NCI-H345 (cell line): ENCODE measurements at regions not wholly inside any gene's neighbourhood (a gene's known extent, or its start where the extent isn't known, plus 50 kb on each side); places are given as distances from the start of the nearest gene placed in this dataset.

Source experiments
- DNase-seq: peaks from one replicate; lab custom pipeline; 2025; lab: John Stamatoyannopoulos, UW

DNA sequence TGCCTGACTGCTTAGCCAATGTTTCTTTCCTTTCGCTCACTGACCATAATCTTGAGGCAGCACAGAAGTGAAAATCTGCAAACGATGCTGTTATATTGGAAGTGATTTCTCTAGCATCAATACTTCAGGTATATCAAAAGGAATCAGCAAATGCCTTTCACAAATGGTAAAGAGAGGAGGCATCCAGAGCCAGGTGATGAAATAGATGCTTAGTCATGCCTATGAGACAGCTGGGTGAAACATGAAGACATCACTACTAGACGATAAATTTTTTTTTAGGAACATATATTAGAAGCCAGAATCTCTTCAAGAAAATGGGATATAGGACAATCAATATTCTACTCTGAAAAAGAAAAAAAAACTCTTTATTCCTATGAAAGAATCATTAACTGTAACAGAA, 249.2 kb upstream of the SLC39A10 start:
- no peak for DNase-seq

DNA sequence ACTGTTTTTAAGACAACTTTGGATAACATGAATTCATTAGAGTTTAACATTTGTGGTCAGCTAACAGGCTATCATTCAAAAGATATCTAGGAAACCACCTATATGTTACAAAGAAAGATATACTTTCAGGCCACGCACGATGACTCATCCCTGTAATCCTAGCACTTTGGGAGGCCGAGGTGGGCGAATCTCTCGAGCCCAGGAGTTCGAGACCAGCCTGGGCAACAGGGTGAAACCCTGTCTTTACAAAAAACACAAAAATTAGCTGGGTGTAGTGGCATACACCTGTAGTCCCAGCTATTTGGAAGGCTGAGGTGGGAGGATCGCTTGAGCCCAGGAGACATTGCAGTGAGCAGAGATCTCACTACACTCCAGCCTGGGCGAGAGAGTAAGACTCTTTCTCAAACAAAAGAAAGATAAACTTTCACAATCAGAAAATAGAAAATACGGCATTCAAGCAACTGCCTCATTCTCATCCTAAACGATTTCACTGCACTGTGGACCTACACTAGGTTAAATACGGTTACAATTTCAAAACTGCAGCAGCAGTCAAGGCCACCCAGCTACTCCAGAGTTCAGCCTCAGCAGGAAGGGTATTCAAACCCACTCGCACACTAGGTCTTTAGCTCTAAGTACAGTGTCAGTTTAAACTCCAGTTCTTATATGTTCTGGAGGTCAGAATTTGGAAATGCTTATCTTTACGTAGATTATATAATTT, 250.0 kb upstream of the SLC39A10 start:
- DNase-seq, result no peak

DNA sequence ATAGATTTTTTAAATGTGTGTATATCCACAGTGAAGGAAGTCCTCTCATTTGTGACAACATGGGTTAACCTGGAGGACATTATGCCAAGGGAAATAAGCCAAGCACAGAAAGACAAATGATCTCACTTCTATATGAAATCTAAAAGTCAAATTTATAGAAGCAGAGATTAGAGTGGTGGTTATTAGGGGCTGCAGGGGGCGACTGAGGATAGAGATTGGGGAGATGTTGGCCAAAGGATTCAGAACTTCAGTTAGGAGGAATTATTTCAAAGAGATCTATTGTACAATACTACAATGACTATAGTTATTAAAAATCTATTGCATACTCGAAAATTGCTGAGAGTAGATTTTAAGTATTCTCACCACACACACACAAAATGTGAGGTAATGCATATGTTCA, 252.4 kb upstream of the SLC39A10 start:
- DNase-seq, result no peak

DNA sequence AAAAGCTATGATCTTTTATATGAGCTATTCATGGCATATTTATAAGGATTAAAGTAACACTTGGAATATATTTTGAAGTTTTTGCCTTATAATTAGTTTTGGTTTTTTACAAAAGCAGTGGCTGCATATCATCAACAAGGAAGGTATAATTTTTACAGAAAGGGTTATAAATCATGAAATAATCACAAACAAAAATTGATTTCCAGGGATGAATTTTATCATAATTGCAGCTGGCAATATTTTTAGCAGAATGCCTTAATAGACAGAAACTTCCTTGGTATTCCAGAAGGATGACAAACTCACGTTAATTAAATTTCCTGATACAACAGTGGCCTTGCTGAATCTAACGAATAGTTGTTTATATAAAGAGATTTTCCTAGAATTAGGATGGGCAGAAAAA, 260.5 kb upstream of the SLC39A10 start:
- DNase-seq, result no peak

DNA sequence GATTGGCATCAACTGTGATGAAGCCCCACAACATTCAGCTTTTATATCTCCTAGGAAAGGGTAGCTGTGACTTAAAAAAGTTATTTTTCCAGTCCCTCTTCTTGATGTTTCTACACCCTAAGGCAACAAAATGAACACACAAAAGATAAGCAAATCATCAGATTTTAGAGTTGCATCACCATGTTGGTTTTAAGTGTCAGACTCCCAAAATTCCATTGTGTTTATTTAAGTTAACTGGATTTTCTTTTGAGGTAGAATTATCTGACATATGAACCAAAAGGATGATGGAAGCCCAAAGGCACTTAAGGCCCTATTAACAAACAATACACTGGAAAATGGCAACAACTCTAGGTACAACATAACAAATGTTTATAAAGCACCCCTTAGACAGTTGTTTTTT, 261.7 kb upstream of the SLC39A10 start:
- DNase-seq, result no peak

DNA sequence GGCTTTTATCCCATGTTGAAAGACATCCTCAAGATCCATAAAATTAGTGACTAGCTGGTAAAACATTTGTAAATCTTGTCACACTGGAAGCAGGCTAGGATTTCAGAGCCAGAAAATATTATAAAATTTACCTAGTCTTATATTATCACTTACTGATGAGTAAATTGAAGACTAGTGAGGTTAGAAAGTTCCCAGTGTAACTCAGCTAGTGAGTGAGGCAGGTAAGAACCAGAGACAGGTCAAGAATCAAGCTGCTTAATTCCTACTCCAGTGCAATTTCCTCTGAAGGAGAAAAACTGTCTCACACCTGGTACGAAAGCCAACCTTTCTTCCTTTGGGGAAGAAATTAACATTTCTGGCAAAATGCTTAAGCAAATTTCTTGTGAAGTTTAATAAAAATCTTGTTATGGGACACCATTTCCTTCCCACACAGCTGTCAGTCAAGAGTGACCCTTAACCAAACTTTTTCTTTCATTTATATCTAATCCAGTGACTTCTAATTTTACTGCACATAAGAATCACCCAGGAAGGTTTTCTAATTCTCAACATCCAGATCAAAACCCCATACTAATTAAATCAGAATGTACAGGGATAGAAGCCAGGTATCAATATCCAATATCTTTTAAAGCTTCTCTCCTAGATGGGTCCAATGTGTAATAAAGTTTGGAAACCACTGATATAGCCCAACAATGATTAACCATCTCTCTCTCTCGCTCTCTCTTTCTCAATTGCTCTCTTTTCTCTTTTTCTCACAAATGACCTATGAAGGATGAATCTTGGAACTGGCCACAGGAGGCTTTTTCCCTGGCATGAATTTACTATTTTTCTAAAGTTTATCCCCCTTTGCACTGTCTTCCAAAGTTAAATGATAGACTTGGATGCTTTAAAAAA, 264.3 kb upstream of the SLC39A10 start:
- DNase-seq, result no peak

DNA sequence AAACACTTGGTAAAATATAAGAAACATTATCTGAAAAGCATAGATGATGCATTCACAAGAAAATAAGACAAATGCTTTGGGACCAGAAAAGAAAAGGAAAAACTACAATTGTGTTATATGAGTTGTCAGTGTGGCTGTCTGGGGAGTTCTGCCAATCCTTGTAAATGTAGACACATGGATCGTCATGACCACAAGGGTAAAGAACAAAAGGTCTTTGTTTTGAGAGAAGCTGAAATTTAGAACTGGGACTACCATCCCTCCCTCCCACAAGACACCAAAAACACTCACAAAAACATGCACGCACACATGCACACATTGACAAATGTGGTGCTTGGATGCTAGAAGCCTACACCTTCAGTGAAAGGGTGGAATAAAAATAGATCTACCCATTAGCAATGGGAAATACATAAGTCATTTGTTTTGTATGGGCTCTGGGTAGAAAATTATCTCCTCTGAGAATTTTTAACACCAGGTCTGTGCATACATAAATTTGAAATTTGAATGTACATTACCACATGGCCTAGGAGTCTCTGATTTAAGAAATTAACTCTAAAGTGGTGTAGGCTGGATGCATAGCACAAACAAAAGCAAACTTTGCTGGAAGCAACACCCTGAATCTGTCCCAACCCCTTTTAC, 266.2 kb upstream of the SLC39A10 start:
- no peak for DNase-seq

DNA sequence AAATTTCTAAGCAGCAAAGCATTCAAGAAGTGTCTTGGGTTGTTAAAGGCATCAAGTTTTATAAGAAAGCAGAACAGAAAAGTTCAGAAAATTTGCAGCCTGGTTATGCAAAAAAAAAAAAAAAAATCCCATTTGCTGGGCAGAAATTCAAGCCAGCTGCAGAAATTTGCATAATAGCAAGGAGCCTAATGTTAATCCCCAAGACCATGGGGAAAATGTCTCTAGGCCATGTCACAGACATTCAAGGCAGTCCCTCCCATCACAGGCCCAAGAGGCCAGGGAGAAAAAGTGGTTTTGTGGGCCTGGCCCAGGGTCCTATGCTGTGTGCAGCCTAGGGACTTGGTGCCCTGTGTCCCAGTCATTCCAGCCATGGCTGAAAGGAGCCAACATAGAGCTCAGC, 269.0 kb upstream of the SLC39A10 start:
- no peak for DNase-seq

DNA sequence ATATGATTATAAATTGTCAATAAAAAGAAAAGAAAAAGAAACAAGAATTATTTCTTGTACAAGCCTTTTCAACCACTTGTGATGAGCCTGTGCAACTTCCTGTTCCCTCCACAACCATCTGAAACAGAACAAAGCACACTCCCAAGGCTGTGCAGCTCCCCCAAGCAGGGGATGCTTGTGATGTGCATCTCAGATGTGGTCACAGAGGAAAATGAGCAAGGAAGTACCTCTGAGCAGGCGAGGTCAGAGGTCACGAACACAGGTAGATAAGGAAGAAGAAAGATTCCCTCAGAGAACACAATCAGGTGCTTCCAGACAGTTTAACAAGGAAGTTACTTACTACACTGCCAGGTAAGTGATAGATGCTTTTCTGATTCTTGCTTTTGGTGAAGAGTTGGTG, 274.8 kb upstream of the SLC39A10 start:
- no peak for DNase-seq

DNA sequence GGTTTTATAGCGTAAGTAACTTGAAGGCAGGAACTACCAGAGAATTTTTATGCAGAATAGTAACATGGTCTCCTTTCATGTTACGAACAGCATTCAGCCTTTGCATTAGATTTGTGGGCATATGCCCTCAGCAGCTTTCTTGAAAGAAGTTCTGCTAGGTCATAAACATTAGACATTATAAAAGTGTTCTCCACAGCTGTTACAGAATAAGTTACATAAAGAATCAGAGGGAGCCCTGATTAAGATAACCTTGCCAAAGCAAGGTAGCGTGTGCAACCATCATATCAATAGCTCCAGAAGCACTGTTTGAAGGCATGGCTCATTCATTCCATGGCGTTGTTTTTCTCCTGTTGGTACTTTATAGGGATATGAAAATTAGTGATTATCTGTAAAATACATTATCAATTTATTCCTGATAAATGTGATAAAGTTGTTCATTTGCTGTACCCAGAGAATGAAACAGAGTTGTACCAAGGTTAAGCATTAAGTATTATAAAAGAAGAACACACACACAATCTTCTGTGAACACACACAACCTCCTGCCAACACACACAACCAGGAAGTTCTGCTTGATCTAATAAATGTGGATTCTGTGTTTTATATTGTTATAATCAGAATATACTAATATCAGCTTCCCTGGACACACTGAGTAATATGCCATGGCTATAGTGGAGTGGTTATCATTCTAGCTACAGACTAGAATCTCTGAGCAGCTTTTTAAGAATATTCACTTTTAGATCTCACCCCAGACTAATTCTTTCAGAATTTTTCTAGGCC, 286.7 kb upstream of the SLC39A10 start:
- DNase-seq, result no peak

DNA sequence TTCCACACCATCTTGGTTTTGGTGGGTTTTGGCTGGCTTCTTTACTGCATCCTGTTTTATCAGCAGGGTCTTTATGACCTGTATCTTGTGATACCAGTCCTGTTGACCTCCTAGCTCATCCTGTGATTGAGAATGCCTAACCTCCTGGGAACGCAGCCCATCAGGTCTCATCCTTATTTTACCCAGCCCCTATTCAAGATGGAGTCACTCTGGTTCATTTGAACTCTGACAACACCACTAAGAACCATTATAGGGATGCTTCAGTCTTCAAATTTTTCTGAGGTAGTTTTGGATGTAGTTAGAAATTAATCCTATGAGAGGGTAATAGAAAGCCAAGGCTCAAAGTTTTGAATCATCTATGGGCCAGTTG, 287.8 kb upstream of the SLC39A10 start:
- no peak for DNase-seq

DNA sequence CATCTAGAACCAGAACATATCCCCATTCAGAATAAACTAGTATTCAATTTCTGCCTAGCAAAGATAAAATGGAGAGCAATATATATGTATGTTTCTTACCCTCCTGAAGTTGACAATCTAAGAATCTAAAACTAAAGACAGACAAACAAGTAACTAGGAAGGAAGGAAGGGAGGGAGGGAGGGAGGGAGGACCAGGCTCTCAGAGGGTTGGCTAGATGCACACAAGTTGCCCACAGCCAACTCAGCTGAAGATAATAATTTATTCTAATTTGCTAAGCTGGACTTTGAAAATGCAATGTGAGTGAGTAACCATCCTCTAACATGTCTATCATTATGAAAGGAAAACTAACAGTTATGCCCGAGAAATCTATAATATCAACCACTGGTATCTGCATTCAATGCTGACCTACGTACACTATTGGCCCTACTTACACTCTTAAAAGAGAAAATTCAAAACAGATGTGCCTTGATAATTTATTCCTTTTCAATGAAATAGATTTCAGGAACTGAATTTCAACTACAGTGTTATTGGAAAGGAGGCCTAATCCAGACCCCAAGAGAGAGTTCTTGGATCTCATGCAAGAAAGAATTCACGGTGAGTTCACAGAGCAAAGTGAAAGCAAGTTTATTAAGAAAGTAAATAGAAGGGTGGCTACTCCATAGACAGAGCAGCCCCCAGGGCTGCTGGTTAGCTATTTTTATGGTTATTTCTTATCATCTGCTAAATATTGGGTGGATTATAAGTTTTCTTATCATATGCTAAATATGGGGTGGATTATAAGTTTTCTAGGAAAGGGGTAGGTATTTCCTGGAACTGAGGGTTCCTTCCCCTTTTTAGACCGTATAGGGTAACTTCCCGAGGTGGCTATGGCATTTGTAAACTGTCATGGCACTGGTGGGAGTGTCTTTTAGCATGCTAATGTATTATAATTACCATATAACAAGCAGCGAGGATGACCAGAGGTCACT, 288.5 kb upstream of the SLC39A10 start:
- no peak for DNase-seq

DNA sequence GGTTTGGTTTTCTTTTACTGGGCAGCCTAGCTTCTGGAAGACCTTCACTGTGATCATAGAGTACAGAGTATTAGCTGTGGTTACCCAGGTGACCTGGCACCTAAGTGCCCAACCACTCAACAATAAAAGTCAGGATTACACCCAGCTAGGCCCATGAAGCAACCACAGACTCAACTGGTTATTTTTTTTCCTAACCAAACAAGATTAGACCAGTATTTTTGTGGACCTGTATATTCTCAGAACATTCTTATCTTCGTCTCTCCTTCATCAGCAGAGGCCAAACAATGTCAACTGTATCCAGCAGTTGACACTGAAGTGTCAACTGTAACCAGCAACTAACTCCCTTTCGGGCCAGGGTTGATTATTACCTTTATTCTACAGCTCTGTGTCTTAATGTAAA, 289.2 kb upstream of the SLC39A10 start:
- DNase-seq, result no peak

DNA sequence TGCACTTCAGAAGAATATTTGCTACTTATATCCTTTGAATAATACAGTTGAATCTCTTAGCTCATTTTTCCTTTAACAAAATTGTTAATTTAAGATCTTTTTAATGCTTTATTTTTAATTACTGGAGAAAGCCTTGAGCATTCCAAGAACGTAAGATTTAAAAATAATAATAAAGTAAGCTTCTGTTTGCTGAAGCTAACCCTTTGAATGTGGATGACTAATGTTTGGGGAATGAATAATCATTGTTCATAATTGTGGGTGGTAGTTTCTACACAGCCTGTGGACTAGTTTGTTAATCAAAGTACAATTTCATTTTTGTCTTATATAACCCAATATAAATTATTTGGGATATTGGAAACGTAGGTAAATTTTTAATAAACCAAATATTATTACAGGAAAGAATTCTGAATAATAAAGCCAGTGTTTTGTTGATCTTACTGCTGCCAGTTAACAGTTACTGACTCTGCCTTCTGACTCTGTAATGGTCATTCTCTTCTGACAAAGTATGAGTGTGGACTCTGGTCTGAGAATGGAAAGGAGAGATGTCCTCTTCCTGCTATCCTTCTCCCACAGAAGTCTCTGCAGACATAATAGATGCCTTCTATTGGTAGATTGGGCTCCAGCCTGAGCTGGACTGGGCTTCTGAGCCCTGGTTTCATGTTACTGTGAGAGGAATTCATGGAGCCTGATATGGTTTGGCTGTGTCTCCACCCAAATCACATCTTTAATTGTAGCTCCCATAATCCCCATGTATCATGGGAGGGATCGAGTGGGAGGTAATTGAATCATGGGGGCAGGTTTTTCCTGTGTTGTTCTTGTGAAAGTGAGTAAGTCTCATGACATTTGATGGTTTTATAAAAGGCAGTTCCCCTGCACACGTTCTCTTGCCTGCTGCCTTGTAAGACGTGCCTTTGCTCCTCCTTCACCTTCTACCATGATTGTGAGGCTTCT, 292.7 kb upstream of the SLC39A10 start:
- DNase-seq, result no peak

DNA sequence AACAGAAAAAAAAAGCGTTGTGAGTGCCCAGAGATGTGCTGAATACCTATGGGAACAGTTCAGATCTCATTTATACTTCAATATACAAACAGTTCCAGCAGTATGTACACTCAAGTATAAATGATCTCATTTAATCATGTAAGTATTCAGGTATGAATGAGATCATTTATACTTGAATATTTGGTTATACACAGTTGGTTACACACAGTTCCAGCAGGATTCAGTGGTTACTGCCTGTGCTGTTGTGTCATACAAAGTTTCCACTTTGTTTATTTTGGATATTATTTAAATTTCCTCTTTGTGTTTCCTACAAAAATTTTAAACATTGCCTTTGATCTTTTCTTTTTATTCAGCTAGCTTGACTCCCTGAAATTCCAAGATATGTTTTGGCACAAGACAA, 293.5 kb upstream of the SLC39A10 start:
- no peak for DNase-seq

DNA sequence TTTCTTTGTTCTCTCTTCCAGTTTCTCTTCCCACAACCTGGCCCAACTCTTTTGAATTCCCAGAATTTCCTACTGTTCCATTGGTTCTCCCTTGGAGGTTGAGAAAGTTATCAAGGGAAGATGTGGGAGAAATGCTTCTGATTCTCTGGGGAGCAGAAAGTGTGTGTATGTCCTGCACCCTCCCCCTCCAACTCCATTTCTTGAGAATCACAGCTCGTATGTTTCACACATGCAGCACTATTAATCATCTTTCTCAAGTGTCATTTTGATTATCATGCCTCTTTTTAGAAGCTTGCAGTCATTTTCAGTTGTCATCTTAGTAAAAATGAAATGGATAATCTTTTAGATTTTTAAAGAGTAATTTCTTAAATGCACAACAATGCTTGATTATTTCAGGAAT, 296.8 kb upstream of the SLC39A10 start:
- DNase-seq, result no peak

DNA sequence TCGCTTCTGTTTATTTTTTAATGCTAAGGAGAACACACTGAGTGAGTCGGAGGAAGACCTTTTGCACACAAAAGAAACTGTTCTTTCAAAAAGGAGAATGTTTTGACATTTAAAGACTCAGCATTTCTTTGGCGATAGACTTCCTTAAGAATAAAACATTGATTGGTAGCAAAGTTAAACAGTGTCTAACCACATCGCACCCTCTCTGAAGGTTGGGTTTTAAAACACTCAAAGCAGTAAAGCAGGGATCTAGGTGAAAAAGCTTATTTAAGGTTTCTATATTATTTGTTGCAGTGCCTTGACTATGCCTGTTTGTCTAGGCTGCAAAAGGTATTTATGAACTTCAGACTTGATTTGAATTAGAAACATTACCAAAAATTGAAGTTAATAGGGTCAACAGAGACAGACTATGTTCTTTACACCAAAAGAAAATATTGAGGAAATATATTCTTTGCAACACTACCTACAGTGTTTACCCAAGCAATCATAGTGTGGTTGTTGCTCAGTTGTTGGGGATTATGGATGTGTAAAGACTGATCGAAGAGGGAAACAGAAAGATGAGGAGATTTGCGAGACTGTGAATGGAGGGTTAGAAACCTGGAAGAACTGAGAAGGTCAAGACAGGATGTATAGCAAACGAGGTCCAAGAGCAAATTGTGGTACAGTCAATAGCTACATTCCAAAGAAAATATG, 297.8 kb upstream of the SLC39A10 start:
- no peak for DNase-seq

DNA sequence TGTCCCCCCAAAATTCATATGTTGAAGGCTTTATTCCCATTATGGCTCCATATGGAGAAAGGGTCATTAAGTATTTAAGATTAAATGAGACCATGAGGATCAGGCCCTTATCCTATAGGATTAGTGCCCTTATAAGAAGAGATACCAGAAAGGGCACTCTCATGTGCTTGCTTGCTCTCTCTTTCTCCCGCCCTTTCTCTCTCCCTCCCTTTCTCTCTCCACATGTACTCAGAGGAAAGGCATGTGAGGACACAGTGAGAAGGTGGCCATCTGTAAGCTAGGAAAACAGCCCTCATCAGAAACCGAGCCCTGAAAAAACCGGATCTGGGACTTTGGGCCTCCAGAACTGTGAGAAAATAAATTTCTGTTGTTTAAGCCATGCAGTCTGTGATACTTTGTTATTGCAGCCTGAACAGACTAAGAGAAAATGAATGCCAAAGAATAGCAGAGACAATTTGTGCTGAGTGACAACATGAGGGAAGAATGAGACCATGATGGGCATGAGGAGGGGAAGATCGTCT, 300.0 kb upstream of the SLC39A10 start:
- DNase-seq, result no peak

DNA sequence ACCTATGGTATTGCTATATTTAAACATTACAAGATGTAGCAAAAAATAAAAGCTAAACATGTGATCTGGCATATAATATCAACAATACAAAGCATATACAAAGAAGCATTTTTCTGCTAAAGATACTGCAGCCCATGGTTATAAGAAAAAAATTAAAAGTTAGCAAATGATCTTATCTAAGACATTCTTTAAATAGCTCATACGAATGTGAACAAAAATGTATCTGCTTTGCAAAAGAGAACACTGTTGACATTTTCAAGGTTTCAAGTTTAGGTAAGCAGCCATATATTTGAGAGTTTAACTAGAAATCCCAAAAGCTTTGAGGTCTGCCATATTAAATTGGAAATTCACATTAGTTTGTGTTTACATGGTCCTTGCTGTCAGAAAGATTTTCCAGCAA, 301.0 kb upstream of the SLC39A10 start:
- no peak for DNase-seq
